ENCODE measurements at regions not wholly inside any gene's neighbourhood (a gene's known extent, or its start where the extent isn't known, plus 50 kb on each side); places are given as distances from the start of the nearest gene placed in this dataset.

DNA sequence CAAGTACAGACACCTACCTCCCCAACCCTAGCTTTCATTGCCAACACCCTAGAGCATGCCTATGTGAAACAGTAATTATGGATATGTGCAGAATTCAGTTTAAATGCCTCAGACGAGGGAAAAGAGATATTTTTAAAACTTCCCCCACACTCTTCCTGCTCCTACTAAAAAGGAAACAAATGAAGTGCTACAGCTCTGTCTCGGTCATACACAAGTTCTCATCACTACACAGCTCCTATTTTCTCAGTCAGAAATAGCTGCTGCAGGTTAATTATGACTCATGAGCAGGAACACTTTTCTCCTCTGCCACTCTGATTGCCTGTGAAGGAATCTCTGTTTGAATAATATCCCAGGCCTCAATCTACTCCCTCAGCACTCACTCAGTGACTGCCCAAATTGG is 703.6 kb upstream of the FLRT2 start:
- H3K4me2 ChIP-seq (ENCODE audit: low read length): no peak overlapping the region
- H3K4me3 ChIP-seq (ENCODE audit: low read depth, low read length, poor library complexity, severe bottlenecking): no peak overlapping the region
- no peak overlapping the region for H2AFZ ChIP-seq (ENCODE audit: low read length)
- H3K79me2 ChIP-seq (ENCODE audit: insufficient read depth, low read depth, low read length): no peaks in the 10 kb centered on the region
- H3K9me2 ChIP-seq (ENCODE audit: insufficient read depth, low read length): no peaks in the 10 kb centered on the region
- BruUV-seq (replicated peaks): no TSS peak
- H4K20me1 ChIP-seq (ENCODE audit: insufficient read depth, low read length): no peaks in the 10 kb centered on the region
- TF ChIP-seq, protein P1, sequence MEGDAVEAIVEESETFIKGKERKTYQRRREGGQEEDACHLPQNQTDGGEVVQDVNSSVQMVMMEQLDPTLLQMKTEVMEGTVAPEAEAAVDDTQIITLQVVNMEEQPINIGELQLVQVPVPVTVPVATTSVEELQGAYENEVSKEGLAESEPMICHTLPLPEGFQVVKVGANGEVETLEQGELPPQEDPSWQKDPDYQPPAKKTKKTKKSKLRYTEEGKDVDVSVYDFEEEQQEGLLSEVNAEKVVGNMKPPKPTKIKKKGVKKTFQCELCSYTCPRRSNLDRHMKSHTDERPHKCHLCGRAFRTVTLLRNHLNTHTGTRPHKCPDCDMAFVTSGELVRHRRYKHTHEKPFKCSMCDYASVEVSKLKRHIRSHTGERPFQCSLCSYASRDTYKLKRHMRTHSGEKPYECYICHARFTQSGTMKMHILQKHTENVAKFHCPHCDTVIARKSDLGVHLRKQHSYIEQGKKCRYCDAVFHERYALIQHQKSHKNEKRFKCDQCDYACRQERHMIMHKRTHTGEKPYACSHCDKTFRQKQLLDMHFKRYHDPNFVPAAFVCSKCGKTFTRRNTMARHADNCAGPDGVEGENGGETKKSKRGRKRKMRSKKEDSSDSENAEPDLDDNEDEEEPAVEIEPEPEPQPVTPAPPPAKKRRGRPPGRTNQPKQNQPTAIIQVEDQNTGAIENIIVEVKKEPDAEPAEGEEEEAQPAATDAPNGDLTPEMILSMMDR (conservative IDR thresholded peaks at IDR 0.05; ENCODE audit: low read length): no peak
- TF ChIP-seq EZH2phosphoT487 (IDR thresholded peaks at IDR 0.05; ENCODE audit: borderline replicate concordance, low read depth, low read length): no peak
- DNase-seq (ENCODE audit: low spot score): no peak
- no peaks in the 10 kb centered on the region for H3K4me1 ChIP-seq (ENCODE audit: insufficient read depth, low read length, poor library complexity, severe bottlenecking)
- H3K9me3 ChIP-seq (ENCODE audit: low read length): no peaks in the 10 kb centered on the region
- no peak overlapping the region for H3K27ac ChIP-seq (ENCODE audit: low read depth, low read length, poor library complexity, severe bottlenecking)
- CTCF ChIA-PET (ENCODE audit: unreplicated experiment): no interaction called here
- no peaks in the 10 kb centered on the region for H3K36me3 ChIP-seq (ENCODE audit: insufficient read depth, low read length)
- POLR2A ChIA-PET: no interaction called here
- intact Hi-C loops (cut with micrococcal nuclease; ENCODE audit: unreplicated experiment): no loop called here

DNA sequence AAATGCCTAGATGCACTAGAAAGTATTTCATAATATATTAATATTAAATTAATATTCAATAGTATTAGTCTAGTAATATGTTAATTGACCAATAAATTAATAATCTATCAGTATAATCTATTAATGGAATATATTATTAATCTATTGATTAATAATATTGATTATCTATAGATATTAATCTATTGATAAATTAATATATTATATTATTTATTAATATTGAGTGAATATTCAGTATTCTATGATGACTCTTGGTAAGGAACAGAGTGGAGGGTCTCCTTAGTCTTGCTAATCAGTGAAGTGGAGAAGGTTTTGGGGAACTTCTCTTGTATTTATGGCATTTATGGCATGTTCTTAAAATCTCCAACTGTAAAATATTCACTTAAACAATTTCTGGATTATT is 679.3 kb upstream of the FLRT2 start:
- no peak for DNase-seq (ENCODE audit: low spot score)
- no peak overlapping the region for H3K4me2 ChIP-seq (ENCODE audit: low read length)
- H3K27ac ChIP-seq (ENCODE audit: low read depth, low read length, poor library complexity, severe bottlenecking): no peak overlapping the region
- H3K9me2 ChIP-seq (ENCODE audit: insufficient read depth, low read length): no peaks in the 10 kb centered on the region
- no peak overlapping the region for H3K4me3 ChIP-seq (ENCODE audit: low read depth, low read length, poor library complexity, severe bottlenecking)
- no peak for TF ChIP-seq EZH2phosphoT487 (IDR thresholded peaks at IDR 0.05; ENCODE audit: borderline replicate concordance, low read depth, low read length)
- TF ChIP-seq, protein P1 (conservative IDR thresholded peaks at IDR 0.05; ENCODE audit: low read length): no peak
- no peaks in the 10 kb centered on the region for H3K9me3 ChIP-seq (ENCODE audit: low read length)
- BruUV-seq (replicated peaks): no TSS peak
- H3K36me3 ChIP-seq (ENCODE audit: insufficient read depth, low read length): no peaks in the 10 kb centered on the region
- ChIA-PET POLR2A (interaction anchor here (0.7 kb wide), 1 partner anchor 66 kb away, joined by 3 read pairs; no protein-coding TSS in a partner anchor), CTCF (ENCODE audit: unreplicated experiment) (no interaction called here)
- H2AFZ ChIP-seq (ENCODE audit: low read length): no peak overlapping the region
- intact Hi-C loops (cut with micrococcal nuclease; ENCODE audit: unreplicated experiment): no loop called here
- no peaks in the 10 kb centered on the region for H3K79me2 ChIP-seq (ENCODE audit: insufficient read depth, low read depth, low read length)
- no peaks in the 10 kb centered on the region for H3K4me1 ChIP-seq (ENCODE audit: insufficient read depth, low read length, poor library complexity, severe bottlenecking)
- no peaks in the 10 kb centered on the region for H4K20me1 ChIP-seq (ENCODE audit: insufficient read depth, low read length)

DNA sequence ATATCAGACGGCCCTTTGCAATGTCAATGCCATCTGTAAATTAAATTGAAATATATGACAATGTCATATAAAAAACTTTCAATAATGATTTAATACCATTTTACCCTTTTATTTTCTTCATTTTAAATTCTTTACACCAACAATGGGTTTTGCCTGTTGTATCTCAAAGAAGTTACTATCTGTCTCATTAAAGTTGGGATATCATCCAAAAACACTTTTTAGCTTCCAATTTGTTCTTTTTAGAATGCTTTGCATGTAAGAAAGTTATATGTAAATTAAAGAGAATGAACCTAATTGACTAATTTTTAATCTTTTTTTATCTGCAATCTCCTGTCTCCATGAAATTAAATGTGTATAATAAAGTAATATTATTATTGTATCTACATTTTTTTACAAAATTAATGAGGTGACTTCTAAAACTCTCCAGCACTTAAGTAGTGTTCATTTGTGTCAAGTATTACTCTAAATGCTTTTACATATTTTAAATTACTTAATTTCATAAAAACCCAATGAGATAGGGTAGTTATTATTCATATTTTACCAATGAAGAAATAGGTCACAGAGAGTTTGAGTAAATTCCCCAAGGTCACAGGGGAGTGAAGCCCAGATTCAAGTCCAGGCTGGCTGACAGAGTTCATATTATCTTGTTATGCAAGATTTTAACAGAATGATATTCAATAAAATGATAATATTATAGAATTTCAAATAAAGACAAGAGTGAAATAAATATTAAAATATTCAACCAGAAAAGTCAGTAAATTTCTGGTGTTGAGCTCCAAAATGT is 673.0 kb upstream of the FLRT2 start:
- H3K4me2 ChIP-seq (ENCODE audit: low read length): no peak overlapping the region
- H2AFZ ChIP-seq (ENCODE audit: low read length): no peak overlapping the region
- no peaks in the 10 kb centered on the region for H3K79me2 ChIP-seq (ENCODE audit: insufficient read depth, low read depth, low read length)
- H3K27ac ChIP-seq (ENCODE audit: low read depth, low read length, poor library complexity, severe bottlenecking): no peak overlapping the region
- no peaks in the 10 kb centered on the region for H3K9me3 ChIP-seq (ENCODE audit: low read length)
- H4K20me1 ChIP-seq (ENCODE audit: insufficient read depth, low read length): no peaks in the 10 kb centered on the region
- H3K9me2 ChIP-seq (ENCODE audit: insufficient read depth, low read length): no peaks in the 10 kb centered on the region
- no peak for TF ChIP-seq EZH2phosphoT487 (IDR thresholded peaks at IDR 0.05; ENCODE audit: borderline replicate concordance, low read depth, low read length)
- TF ChIP-seq, protein P1 (conservative IDR thresholded peaks at IDR 0.05; ENCODE audit: low read length): no peak
- H3K36me3 ChIP-seq (ENCODE audit: insufficient read depth, low read length): no peaks in the 10 kb centered on the region
- ChIA-PET CTCF (ENCODE audit: unreplicated experiment) (no interaction called here), POLR2A (interaction anchor here (0.6 kb wide), 1 partner anchor 91 kb away, joined by 3 read pairs; no protein-coding TSS in a partner anchor)
- no TSS peak for BruUV-seq (replicated peaks)
- intact Hi-C loops (cut with micrococcal nuclease; ENCODE audit: unreplicated experiment): no loop called here
- H3K4me3 ChIP-seq (ENCODE audit: low read depth, low read length, poor library complexity, severe bottlenecking): no peak overlapping the region
- H3K4me1 ChIP-seq (ENCODE audit: insufficient read depth, low read length, poor library complexity, severe bottlenecking): no peaks in the 10 kb centered on the region
- no peak for DNase-seq (ENCODE audit: low spot score)

Data from OCI-LY7 (cell line).